ENCODE measurements at regions not wholly inside any gene's neighbourhood (a gene's known extent, or its start where the extent isn't known, plus 50 kb on each side); places are given as distances from the start of the nearest gene placed in this dataset.
"Not testable (repeated sequence)": the region's sequence is repeated elsewhere in the genome, so short reads cannot be mapped to it uniquely, and the experiment has no call there.

- H3K27ac ChIP-seq (replicated peaks); H3K27me3 ChIP-seq (ENCODE audit: low read depth); intact Hi-C loops (cut with micrococcal nuclease); H3K4me1 ChIP-seq; DNase-seq; H3K9me3 ChIP-seq (replicated peaks); H3K36me3 ChIP-seq; H3K4me3 ChIP-seq: not testable (repeated sequence)
These were observed 85.3 kb upstream of the PLGLB2 start for GRCh38 chr2:87662316-87663290.

- H3K27me3 ChIP-seq (ENCODE audit: low read depth); H3K36me3 ChIP-seq; DNase-seq; intact Hi-C loops (cut with micrococcal nuclease); H3K9me3 ChIP-seq (replicated peaks); H3K4me1 ChIP-seq; H3K4me3 ChIP-seq; H3K27ac ChIP-seq (replicated peaks): not testable (repeated sequence)
These were observed 84.5 kb upstream of the PLGLB2 start for GRCh38 chr2:87663347-87663746.

- H3K4me1 ChIP-seq; H3K27ac ChIP-seq (replicated peaks); H3K27me3 ChIP-seq (ENCODE audit: low read depth); DNase-seq; H3K4me3 ChIP-seq; H3K36me3 ChIP-seq; intact Hi-C loops (cut with micrococcal nuclease); H3K9me3 ChIP-seq (replicated peaks): not testable (repeated sequence)
These were observed 80.9 kb upstream of the PLGLB2 start for GRCh38 chr2:87667027-87667426.

GRCh38 chr2:87668361-87668760, 79.5 kb upstream of the PLGLB2 start:
- intact Hi-C loops (cut with micrococcal nuclease); H3K4me1 ChIP-seq: not testable (repeated sequence)

GRCh38 chr2:87669633-87670231, 78.2 kb upstream of the PLGLB2 start:
- H3K36me3 ChIP-seq; H3K9me3 ChIP-seq (replicated peaks); H3K4me1 ChIP-seq; H3K27me3 ChIP-seq (ENCODE audit: low read depth); H3K4me3 ChIP-seq; DNase-seq; intact Hi-C loops (cut with micrococcal nuclease); H3K27ac ChIP-seq (replicated peaks): not testable (repeated sequence)

More at GRCh38 chr2:87668361-87668760, 79.5 kb upstream of the PLGLB2 start:
- not testable (repeated sequence) for H3K27me3 ChIP-seq (ENCODE audit: low read depth); H3K9me3 ChIP-seq (replicated peaks); H3K4me3 ChIP-seq; H3K36me3 ChIP-seq; H3K27ac ChIP-seq (replicated peaks); DNase-seq

GRCh38 chr2:87672404-87672803, 75.5 kb upstream of the PLGLB2 start:
- H3K36me3 ChIP-seq; H3K27me3 ChIP-seq (ENCODE audit: low read depth); H3K4me3 ChIP-seq; H3K4me1 ChIP-seq; H3K9me3 ChIP-seq (replicated peaks); intact Hi-C loops (cut with micrococcal nuclease); DNase-seq; H3K27ac ChIP-seq (replicated peaks): not testable (repeated sequence)

- H3K36me3 ChIP-seq; H3K4me1 ChIP-seq; H3K27ac ChIP-seq (replicated peaks); intact Hi-C loops (cut with micrococcal nuclease); DNase-seq; H3K27me3 ChIP-seq (ENCODE audit: low read depth); H3K9me3 ChIP-seq (replicated peaks); H3K4me3 ChIP-seq: not testable (repeated sequence)
These were observed 73.2 kb upstream of the PLGLB2 start for GRCh38 chr2:87674729-87675128.

GRCh38 chr2:87675487-87675886, 72.4 kb upstream of the PLGLB2 start:
- peak overlapping the region; percentile 15 for H3K27ac ChIP-seq (replicated peaks)
- H3K4me3 ChIP-seq; H3K4me1 ChIP-seq; H3K9me3 ChIP-seq (replicated peaks); H3K27me3 ChIP-seq (ENCODE audit: low read depth); H3K36me3 ChIP-seq; intact Hi-C loops (cut with micrococcal nuclease); DNase-seq: not testable (repeated sequence)

- H3K4me3 ChIP-seq; intact Hi-C loops (cut with micrococcal nuclease); H3K36me3 ChIP-seq; H3K27me3 ChIP-seq (ENCODE audit: low read depth); H3K9me3 ChIP-seq (replicated peaks); DNase-seq; H3K4me1 ChIP-seq; H3K27ac ChIP-seq (replicated peaks): not testable (repeated sequence)
These were observed 70.4 kb upstream of the PLGLB2 start for GRCh38 chr2:87677421-87677923.

GRCh38 chr2:87678742-87679173, 69.1 kb upstream of the PLGLB2 start:
- H3K27ac ChIP-seq (replicated peaks); intact Hi-C loops (cut with micrococcal nuclease); H3K9me3 ChIP-seq (replicated peaks); H3K4me1 ChIP-seq; H3K27me3 ChIP-seq (ENCODE audit: low read depth); H3K4me3 ChIP-seq; DNase-seq; H3K36me3 ChIP-seq: not testable (repeated sequence)

GRCh38 chr2:87679950-87680349, 67.9 kb upstream of the PLGLB2 start:
- H3K4me3 ChIP-seq; H3K27ac ChIP-seq (replicated peaks); H3K36me3 ChIP-seq; H3K27me3 ChIP-seq (ENCODE audit: low read depth); DNase-seq; H3K4me1 ChIP-seq; intact Hi-C loops (cut with micrococcal nuclease); H3K9me3 ChIP-seq (replicated peaks): not testable (repeated sequence)

GRCh38 chr2:87680691-87681090, 67.2 kb upstream of the PLGLB2 start:
- DNase-seq; H3K4me1 ChIP-seq; H3K36me3 ChIP-seq; H3K27ac ChIP-seq (replicated peaks); intact Hi-C loops (cut with micrococcal nuclease); H3K9me3 ChIP-seq (replicated peaks); H3K4me3 ChIP-seq; H3K27me3 ChIP-seq (ENCODE audit: low read depth): not testable (repeated sequence)

All from left ventricle myocardium inferior (tissue), 1 donor.